ENCODE measurements at regions not wholly inside any gene's neighbourhood (a gene's known extent, or its start where the extent isn't known, plus 50 kb on each side); places are given as distances from the start of the nearest gene placed in this dataset.

DNA sequence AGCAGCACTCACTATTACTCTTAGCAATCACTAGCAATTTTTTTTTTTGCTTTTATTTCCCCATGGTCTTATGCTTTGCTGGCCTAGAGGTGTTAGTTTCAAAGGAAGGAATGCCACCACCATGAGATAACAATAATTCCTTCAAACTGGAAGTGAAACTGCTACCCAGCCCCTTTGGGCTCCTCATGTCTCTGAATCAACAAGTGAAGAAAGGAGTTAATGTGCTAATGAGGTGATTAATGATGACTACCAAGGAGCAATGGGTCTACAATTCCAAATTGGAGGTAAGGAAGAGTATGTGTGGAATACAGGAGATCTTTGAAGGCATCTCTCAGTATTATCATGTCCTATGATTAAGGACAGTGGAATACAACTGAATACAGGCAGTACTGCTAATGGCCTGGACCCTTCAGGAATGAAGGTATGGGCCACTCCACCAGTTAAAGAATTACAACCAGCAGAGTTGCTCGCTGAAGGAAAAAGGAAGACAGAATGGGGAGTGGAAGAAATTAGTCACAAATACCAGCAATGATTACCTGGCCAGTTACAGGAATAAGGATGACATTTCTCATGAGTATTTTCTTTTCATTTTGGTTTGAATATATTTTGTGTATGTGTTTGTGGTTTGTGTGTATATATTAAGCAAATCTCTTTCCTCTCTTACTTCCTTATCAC is 652.9 kb downstream of the ADGRL2 start:
- intact Hi-C loops (cut with DNase I; ENCODE audit: low total_unique reads), result no loop called here
- TF ChIP-seq, protein P1, sequence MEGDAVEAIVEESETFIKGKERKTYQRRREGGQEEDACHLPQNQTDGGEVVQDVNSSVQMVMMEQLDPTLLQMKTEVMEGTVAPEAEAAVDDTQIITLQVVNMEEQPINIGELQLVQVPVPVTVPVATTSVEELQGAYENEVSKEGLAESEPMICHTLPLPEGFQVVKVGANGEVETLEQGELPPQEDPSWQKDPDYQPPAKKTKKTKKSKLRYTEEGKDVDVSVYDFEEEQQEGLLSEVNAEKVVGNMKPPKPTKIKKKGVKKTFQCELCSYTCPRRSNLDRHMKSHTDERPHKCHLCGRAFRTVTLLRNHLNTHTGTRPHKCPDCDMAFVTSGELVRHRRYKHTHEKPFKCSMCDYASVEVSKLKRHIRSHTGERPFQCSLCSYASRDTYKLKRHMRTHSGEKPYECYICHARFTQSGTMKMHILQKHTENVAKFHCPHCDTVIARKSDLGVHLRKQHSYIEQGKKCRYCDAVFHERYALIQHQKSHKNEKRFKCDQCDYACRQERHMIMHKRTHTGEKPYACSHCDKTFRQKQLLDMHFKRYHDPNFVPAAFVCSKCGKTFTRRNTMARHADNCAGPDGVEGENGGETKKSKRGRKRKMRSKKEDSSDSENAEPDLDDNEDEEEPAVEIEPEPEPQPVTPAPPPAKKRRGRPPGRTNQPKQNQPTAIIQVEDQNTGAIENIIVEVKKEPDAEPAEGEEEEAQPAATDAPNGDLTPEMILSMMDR (IDR thresholded peaks at IDR 0.05), result no peak
- no peak for TF ChIP-seq POLR2AphosphoS5 (IDR thresholded peaks at IDR 0.05)

DNA sequence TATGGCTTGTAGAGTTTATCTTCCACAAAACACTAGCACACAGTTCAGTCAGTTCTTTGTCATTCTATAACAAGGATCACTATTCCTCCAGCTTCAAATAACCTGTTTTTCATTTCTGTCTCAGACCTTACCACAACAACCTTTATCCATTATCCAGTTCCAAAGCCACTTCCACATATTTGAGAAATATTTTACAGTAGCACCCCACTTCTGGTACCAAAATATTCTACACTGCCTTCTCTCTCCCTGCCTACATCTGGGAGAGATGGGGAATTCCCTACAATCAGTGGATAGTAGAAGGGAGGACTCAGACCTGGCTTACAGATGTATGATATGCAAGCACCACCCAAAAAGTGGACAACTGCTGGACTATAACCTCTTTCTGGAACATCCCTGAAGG is 651.4 kb downstream of the ADGRL2 start:
- DNase-seq (ENCODE audit: low spot score in 2 of 2), result no peak
- no peak overlapping the region for H3K4me3 ChIP-seq
- TF ChIP-seq POLR2AphosphoS5 (IDR thresholded peaks at IDR 0.05) (no peak), POLR2A (IDR thresholded peaks at IDR 0.05) (no peak)
- TF ChIP-seq, protein P1 (IDR thresholded peaks at IDR 0.05), result no peak
- H3K9me3 ChIP-seq, result peaks cover 7 to 12% of the 10 kb centered on the region in 2 donors
- no peak overlapping the region for H3K27ac ChIP-seq
- no peaks in the 10 kb centered on the region for H3K4me1 ChIP-seq
- no peaks in the 10 kb centered on the region for H3K36me3 ChIP-seq
- intact Hi-C loops (cut with DNase I; ENCODE audit: low total_unique reads), result no loop called here
- no peaks in the 10 kb centered on the region for H3K27me3 ChIP-seq

More for the DNA sequence above, 652.9 kb downstream of the ADGRL2 start:
- Histone ChIP-seq H3K9me3 (peaks cover 7 to 12% of the 10 kb centered on the region in 2 donors), H3K27ac (no peak overlapping the region), H3K4me1 (no peaks in the 10 kb centered on the region), H3K4me3 (no peak overlapping the region), H3K36me3 (no peaks in the 10 kb centered on the region), H3K27me3 (no peaks in the 10 kb centered on the region)
- DNase-seq (ENCODE audit: low spot score in 2 of 2), result no peak

DNA sequence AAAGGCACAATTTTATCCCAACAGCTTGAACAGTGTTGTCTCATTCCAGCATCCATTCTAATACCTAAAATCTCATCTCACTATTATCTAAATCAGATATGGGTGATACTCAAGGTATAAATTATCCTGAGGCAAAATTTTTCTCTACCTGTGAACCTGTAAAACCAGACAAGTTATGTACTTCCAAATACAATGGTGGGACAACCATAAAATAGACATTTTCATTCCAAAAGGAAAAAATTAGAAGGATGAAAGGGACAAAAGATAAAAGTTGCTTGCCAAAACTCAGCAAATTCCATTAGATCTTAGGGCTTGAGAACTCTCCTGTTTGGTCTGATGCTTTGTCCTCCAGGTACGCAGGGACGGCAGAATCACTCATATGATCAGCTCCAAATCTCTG is 650.5 kb downstream of the ADGRL2 start:
- H3K4me1 ChIP-seq, result no peaks in the 10 kb centered on the region
- peaks cover 7 to 12% of the 10 kb centered on the region in 2 donors for H3K9me3 ChIP-seq
- TF ChIP-seq POLR2AphosphoS5 (IDR thresholded peaks at IDR 0.05), result no peak
- TF ChIP-seq, protein P1 (IDR thresholded peaks at IDR 0.05), result no peak
- TF ChIP-seq POLR2A (IDR thresholded peaks at IDR 0.05), result no peak
- H3K27ac ChIP-seq, result no peak overlapping the region
- DNase-seq (ENCODE audit: low spot score in 2 of 2), result no peak
- H3K36me3 ChIP-seq, result no peaks in the 10 kb centered on the region
- H3K4me3 ChIP-seq, result no peak overlapping the region
- no peaks in the 10 kb centered on the region for H3K27me3 ChIP-seq
- intact Hi-C loops (cut with DNase I; ENCODE audit: low total_unique reads), result no loop called here

DNA sequence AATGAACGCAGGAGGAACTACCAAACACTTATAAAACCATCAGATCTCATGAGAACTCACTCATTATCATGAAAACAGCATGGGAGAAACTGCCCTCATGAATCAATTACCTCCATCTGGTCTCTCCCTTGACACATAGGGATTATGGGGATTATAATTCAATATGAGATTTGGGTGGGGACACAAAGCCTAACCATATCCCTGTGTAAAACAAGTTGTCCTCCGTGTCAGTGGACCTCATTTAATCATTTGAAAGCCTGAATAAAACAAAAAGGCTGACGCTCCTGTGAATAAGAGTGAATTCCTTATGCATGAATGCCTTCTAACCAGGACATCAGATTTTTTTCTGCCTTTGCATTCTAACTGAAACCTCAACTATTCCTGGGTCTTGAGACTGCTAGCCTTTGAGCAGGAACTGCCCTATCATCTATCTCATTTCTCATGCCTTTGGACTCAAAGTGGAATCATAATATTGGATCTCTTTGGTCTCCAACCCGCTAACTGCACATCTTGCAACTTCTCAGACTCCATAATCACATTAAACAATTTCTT is 648.8 kb downstream of the ADGRL2 start:
- no peak for DNase-seq (ENCODE audit: low spot score in 2 of 2)
- Histone ChIP-seq H3K27ac (no peak overlapping the region), H3K27me3 (no peaks in the 10 kb centered on the region), H3K4me1 (no peaks in the 10 kb centered on the region), H3K9me3 (peaks cover 7 to 12% of the 10 kb centered on the region in 2 donors), H3K4me3 (no peak overlapping the region), H3K36me3 (no peaks in the 10 kb centered on the region)
- intact Hi-C loops (cut with DNase I; ENCODE audit: low total_unique reads), result no loop called here
- TF ChIP-seq POLR2AphosphoS5 (IDR thresholded peaks at IDR 0.05) (no peak), POLR2A (IDR thresholded peaks at IDR 0.05) (no peak)
- TF ChIP-seq, protein P1 (IDR thresholded peaks at IDR 0.05), result no peak

DNA sequence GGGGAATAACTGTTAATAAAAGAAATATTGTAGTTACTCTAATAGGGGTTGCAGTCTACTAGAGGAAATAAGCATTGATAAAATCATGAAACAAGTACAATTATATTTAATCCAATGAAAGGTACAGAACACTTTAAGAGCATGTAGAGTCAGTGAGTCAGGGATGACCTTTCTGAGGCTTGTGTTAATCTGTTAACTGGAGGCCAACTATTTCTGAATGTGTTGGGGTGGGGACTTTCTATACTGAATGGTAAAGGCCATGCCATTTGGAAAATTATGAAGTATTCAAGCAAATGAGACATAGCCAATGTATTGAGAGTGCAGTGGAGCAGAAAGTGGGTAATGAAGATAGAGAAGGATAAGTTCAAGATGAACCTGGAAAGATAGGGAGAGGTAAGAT is 646.2 kb downstream of the ADGRL2 start:
- TF ChIP-seq POLR2AphosphoS5 (IDR thresholded peaks at IDR 0.05) (no peak), POLR2A (IDR thresholded peaks at IDR 0.05) (no peak)
- TF ChIP-seq, protein P1 (IDR thresholded peaks at IDR 0.05), result no peak
- H3K4me3 ChIP-seq, result no peak overlapping the region
- H3K27me3 ChIP-seq, result no peaks in the 10 kb centered on the region
- H3K9me3 ChIP-seq, result peaks cover 5 to 8% of the 10 kb centered on the region in 2 donors
- no peak overlapping the region for H3K27ac ChIP-seq
- H3K36me3 ChIP-seq, result no peaks in the 10 kb centered on the region
- no peak for DNase-seq (ENCODE audit: low spot score in 2 of 2)
- H3K4me1 ChIP-seq, result no peaks in the 10 kb centered on the region
- intact Hi-C loops (cut with DNase I; ENCODE audit: low total_unique reads), result no loop called here
